Transverse colon (tissue), 4 donors: ENCODE measurements at regions not wholly inside any gene's neighbourhood (a gene's known extent, or its start where the extent isn't known, plus 50 kb on each side); places are given as distances from the start of the nearest gene placed in this dataset.
"Not testable (repeated sequence)": the region's sequence is repeated elsewhere in the genome, so short reads cannot be mapped to it uniquely, and the experiment has no call there.

Experiments
- CTCF ChIP-seq, 5 experiments: fragments of 200-600 bp in 3 of 5; fragments of 450-650 bp in 2 of 5; sonication (generic) in 3 of 5; IDR thresholded peaks; 1 replicate in 2 of 5; 2 replicates in 3 of 5; pipeline ENCODE4 v1.5.1; 2016 to 2017; ENCODE audit warnings: antibody characterized with exemption in 5 of 5, inconsistent platforms in 3 of 5, mild to moderate bottlenecking in 2 of 5, moderate library complexity in 1 of 5
- EP300 ChIP-seq: sonication (generic); formaldehyde crosslinking; IDR thresholded peaks from one replicate; pipeline ENCODE4 v1.6.1; 2017; ENCODE audit warnings: antibody characterized with exemption, low read depth
- POLR2A ChIP-seq: fragments of 450-650 bp; IDR thresholded peaks from one replicate; pipeline ENCODE4 v1.6.1; 2016; ENCODE audit warnings: antibody characterized with exemption, mild to moderate bottlenecking, moderate library complexity
- POLR2AphosphoS5 ChIP-seq, 3 donors: sonication (generic); formaldehyde crosslinking; IDR thresholded peaks; one replicate each; pipeline ENCODE4 v1.6.1; 2016; ENCODE audit warnings: antibody characterized with exemption in 3 of 3

- not testable (repeated sequence) for TF ChIP-seq CTCF (IDR thresholded peaks at IDR 0.05); EP300; POLR2AphosphoS5 (IDR thresholded peaks at IDR 0.05); POLR2A
Measured at GRCh38 chr22:11057955-11058547, 4469.9 kb upstream of the OR11H1 start.
